HG02938 (cell line): ENCODE measurements at regions not wholly inside any gene's neighbourhood (a gene's known extent, or its start where the extent isn't known, plus 50 kb on each side); places are given as distances from the start of the nearest gene placed in this dataset.

Experiments
- ATAC-seq: cut with Tn5 transposase; IDR thresholded peaks from one replicate; pipeline ENCODE4 v1.9.1; 2021; ENCODE audit warnings: mild to moderate bottlenecking, moderate library complexity; ENCODE audit not compliant: unreplicated experiment

GRCh38 chr17:72587773-72588511, 467.1 kb downstream of the SOX9 start:
- no peak for ATAC-seq

- no peak for ATAC-seq
Measured at GRCh38 chr17:72588561-72588960, 467.7 kb downstream of the SOX9 start.

GRCh38 chr17:72588961-72589360, 468.1 kb downstream of the SOX9 start:
- ATAC-seq: no peak

GRCh38 chr17:72590382-72590781, 469.6 kb downstream of the SOX9 start:
- ATAC-seq: no peak

GRCh38 chr17:72590882-72591281, 470.1 kb downstream of the SOX9 start:
- ATAC-seq: no peak

- no peak for ATAC-seq
Measured at GRCh38 chr17:72591289-72592241, 470.7 kb downstream of the SOX9 start.

GRCh38 chr17:72592242-72592966, 471.6 kb downstream of the SOX9 start:
- ATAC-seq: peak; percentile 63

- ATAC-seq: no peak
Measured at GRCh38 chr17:72592967-72593325, 472.1 kb downstream of the SOX9 start.

GRCh38 chr17:72594248-72594647, 473.4 kb downstream of the SOX9 start:
- ATAC-seq: no peak
